Stomach smooth muscle (tissue), 2 donors: ENCODE measurements at regions not wholly inside any gene's neighbourhood (a gene's known extent, or its start where the extent isn't known, plus 50 kb on each side); places are given as distances from the start of the nearest gene placed in this dataset.

Experiments
- H3K27ac ChIP-seq: one replicate; pipeline ENCODE4 v1.7.0; 2013; ENCODE audit warnings: mild to moderate bottlenecking, low read length, inconsistent platforms
- H3K27me3 ChIP-seq, 2 donors: one replicate each; pipeline ENCODE4 v1.7.0; 2013; ENCODE audit warnings: low read length in 2 of 2; ENCODE audit not compliant: insufficient read depth in 2 of 2, control insufficient read depth in 1 of 2
- H3K36me3 ChIP-seq, 2 donors: one replicate each; pipeline ENCODE4 v1.7.0; 2013; ENCODE audit warnings: low read length in 2 of 2; ENCODE audit not compliant: control insufficient read depth in 2 of 2, insufficient read depth in 2 of 2
- H3K4me1 ChIP-seq: one replicate; pipeline ENCODE4 v1.7.0; 2013; ENCODE audit warnings: low read length; ENCODE audit not compliant: control insufficient read depth, insufficient read depth
- H3K4me3 ChIP-seq, 2 donors: one replicate each; pipeline ENCODE4 v1.7.0; 2013; ENCODE audit warnings: low read length in 2 of 2
- H3K9ac ChIP-seq, 2 donors: one replicate each; pipeline ENCODE4 v1.7.0; 2013; ENCODE audit warnings: low read length in 2 of 2, mild to moderate bottlenecking in 1 of 2
- H3K9me3 ChIP-seq, 2 donors: one replicate each; pipeline ENCODE4 v1.7.0; 2013; ENCODE audit warnings: low read length in 2 of 2; ENCODE audit not compliant: control insufficient read depth in 2 of 2
- donor health status: healthy.
- donor health status: Pancreatic carcinoma.

GRCh38 chr11:80227915-80228314 is 787.1 kb upstream of the TENM4 start:
- no peak overlapping the region for H3K4me3 ChIP-seq
- no peaks in the 10 kb centered on the region for H3K4me1 ChIP-seq
- H3K9me3 ChIP-seq: peaks cover 0 to 6% of the 10 kb centered on the region in 2 donors
- H3K36me3 ChIP-seq: no peaks in the 10 kb centered on the region
- no peak overlapping the region for H3K9ac ChIP-seq
- no peaks in the 10 kb centered on the region for H3K27me3 ChIP-seq
- no peak overlapping the region for H3K27ac ChIP-seq

- Histone ChIP-seq H3K4me3 (no peak overlapping the region), H3K27me3 (no peaks in the 10 kb centered on the region), H3K9me3 (peaks cover 0 to 2% of the 10 kb centered on the region in 2 donors), H3K36me3 (no peaks in the 10 kb centered on the region), H3K9ac (no peak overlapping the region), H3K27ac (no peak overlapping the region), H3K4me1 (no peaks in the 10 kb centered on the region)
Measured at GRCh38 chr11:80214413-80214812, 773.6 kb upstream of the TENM4 start.

- H3K9me3 ChIP-seq: peaks cover 0 to 2% of the 10 kb centered on the region in 2 donors
- no peak overlapping the region for H3K4me3 ChIP-seq
- no peaks in the 10 kb centered on the region for H3K4me1 ChIP-seq
- no peaks in the 10 kb centered on the region for H3K27me3 ChIP-seq
- H3K27ac ChIP-seq: no peak overlapping the region
- no peak overlapping the region for H3K9ac ChIP-seq
- H3K36me3 ChIP-seq: no peaks in the 10 kb centered on the region
Measured at GRCh38 chr11:80211673-80212072, 770.8 kb upstream of the TENM4 start.

GRCh38 chr11:80204021-80204420 is 763.2 kb upstream of the TENM4 start:
- no peak overlapping the region for H3K4me3 ChIP-seq
- H3K27ac ChIP-seq: no peak overlapping the region
- H3K27me3 ChIP-seq: no peaks in the 10 kb centered on the region
- no peaks in the 10 kb centered on the region for H3K9me3 ChIP-seq
- no peak overlapping the region for H3K9ac ChIP-seq
- H3K4me1 ChIP-seq: no peaks in the 10 kb centered on the region
- no peaks in the 10 kb centered on the region for H3K36me3 ChIP-seq

GRCh38 chr11:80196932-80197554 is 756.2 kb upstream of the TENM4 start:
- Histone ChIP-seq H3K4me1 (no peaks in the 10 kb centered on the region), H3K27me3 (no peaks in the 10 kb centered on the region), H3K27ac (no peak overlapping the region), H3K9ac (no peak overlapping the region), H3K9me3 (no peaks in the 10 kb centered on the region), H3K4me3 (no peak overlapping the region), H3K36me3 (no peaks in the 10 kb centered on the region)

GRCh38 chr11:80196041-80196440 is 755.2 kb upstream of the TENM4 start:
- no peak overlapping the region for H3K4me3 ChIP-seq
- H3K27me3 ChIP-seq: no peaks in the 10 kb centered on the region
- no peak overlapping the region for H3K9ac ChIP-seq
- H3K27ac ChIP-seq: no peak overlapping the region
- H3K4me1 ChIP-seq: no peaks in the 10 kb centered on the region
- no peaks in the 10 kb centered on the region for H3K36me3 ChIP-seq
- H3K9me3 ChIP-seq: no peaks in the 10 kb centered on the region

GRCh38 chr11:80194625-80195024 is 753.8 kb upstream of the TENM4 start:
- Histone ChIP-seq H3K4me3 (no peak overlapping the region), H3K27me3 (no peaks in the 10 kb centered on the region)

GRCh38 chr11:80194016-80194415 is 753.2 kb upstream of the TENM4 start:
- Histone ChIP-seq H3K36me3 (no peaks in the 10 kb centered on the region), H3K9ac (no peak overlapping the region), H3K27ac (no peak overlapping the region), H3K9me3 (no peaks in the 10 kb centered on the region), H3K4me3 (no peak overlapping the region), H3K27me3 (no peaks in the 10 kb centered on the region), H3K4me1 (no peaks in the 10 kb centered on the region)

More at GRCh38 chr11:80194625-80195024, 753.8 kb upstream of the TENM4 start:
- Histone ChIP-seq H3K27ac (no peak overlapping the region), H3K4me1 (no peaks in the 10 kb centered on the region), H3K36me3 (no peaks in the 10 kb centered on the region), H3K9me3 (no peaks in the 10 kb centered on the region), H3K9ac (no peak overlapping the region)

GRCh38 chr11:80188076-80188627 is 747.3 kb upstream of the TENM4 start:
- Histone ChIP-seq H3K4me3 (no peak overlapping the region), H3K9me3 (no peaks in the 10 kb centered on the region), H3K27me3 (no peaks in the 10 kb centered on the region), H3K36me3 (no peaks in the 10 kb centered on the region), H3K4me1 (no peaks in the 10 kb centered on the region), H3K27ac (no peak overlapping the region), H3K9ac (no peak overlapping the region)

- Histone ChIP-seq H3K9me3 (no peaks in the 10 kb centered on the region), H3K27me3 (no peaks in the 10 kb centered on the region), H3K4me1 (no peaks in the 10 kb centered on the region), H3K36me3 (no peaks in the 10 kb centered on the region), H3K9ac (no peak overlapping the region), H3K27ac (no peak overlapping the region), H3K4me3 (no peak overlapping the region)
Measured at GRCh38 chr11:80186692-80187091, 745.9 kb upstream of the TENM4 start.

- no peaks in the 10 kb centered on the region for H3K36me3 ChIP-seq
- no peak overlapping the region for H3K4me3 ChIP-seq
- no peak overlapping the region for H3K9ac ChIP-seq
- H3K9me3 ChIP-seq: no peaks in the 10 kb centered on the region
- no peak overlapping the region for H3K27ac ChIP-seq
- H3K4me1 ChIP-seq: no peaks in the 10 kb centered on the region
- no peaks in the 10 kb centered on the region for H3K27me3 ChIP-seq
Measured at GRCh38 chr11:80182901-80183300, 742.1 kb upstream of the TENM4 start.
